Stromal cell of bone marrow (primary cell): ENCODE measurements at regions not wholly inside any gene's neighbourhood (a gene's known extent, or its start where the extent isn't known, plus 50 kb on each side); places are given as distances from the start of the nearest gene placed in this dataset.
"Not testable (repeated sequence)": the region's sequence is repeated elsewhere in the genome, so short reads cannot be mapped to it uniquely, and the experiment has no call there.

Source experiments
- DNase-seq: peaks from one replicate; pipeline ENCODE4 v3.0.0-alpha.2; 2012; ENCODE audit warnings: low read depth

GRCh38 chr1:209109001-209109785, 474.3 kb upstream of the CAMK1G start:
- no peak for DNase-seq

- DNase-seq, result no peak
These were observed 470.0 kb upstream of the CAMK1G start for GRCh38 chr1:209113521-209113920.

- DNase-seq, result no peak
These were observed 466.8 kb upstream of the CAMK1G start for GRCh38 chr1:209116705-209117104.

GRCh38 chr1:209123601-209124000, 459.9 kb upstream of the CAMK1G start:
- no peak for DNase-seq

DNA sequence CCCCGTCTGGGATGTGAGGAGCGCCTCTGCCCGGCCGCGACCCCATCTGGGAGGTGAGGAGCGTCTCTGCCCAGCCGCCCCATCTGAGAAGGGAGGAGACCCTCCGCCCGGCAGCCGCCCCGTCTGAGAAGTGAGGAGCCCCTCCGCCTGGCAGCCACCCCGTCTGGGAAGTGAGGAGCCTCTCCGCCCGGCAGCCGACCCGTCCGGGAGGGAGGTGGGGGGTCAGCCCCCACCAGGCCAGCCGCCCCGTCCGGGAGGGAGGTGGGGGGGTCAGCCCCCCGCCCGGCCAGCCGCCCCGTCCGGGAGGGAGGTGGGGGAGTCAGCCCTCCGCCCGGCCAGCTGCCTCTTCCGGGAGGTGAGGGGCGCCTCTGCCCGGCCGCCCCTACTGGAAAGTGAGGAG, 454.4 kb upstream of the CAMK1G start:
- not testable (repeated sequence) for DNase-seq

DNA sequence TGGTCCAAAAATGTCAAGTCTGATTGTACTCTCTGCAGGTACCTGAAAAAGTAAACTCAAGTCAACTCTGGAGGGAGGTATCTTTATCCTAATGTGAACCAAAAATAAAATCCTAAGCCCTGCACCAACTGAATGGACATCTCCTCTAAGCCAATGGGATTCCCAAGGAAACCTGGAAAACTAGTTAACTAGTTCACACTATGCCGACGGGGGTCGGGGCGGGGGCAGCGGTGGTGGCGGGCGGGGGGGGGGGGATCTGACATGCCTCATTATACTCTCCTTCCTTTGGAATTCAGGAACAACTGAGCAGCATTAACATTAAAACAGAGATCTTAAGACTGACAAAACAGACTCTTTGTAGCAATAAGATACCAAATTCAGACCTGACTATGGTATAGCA, 452.6 kb upstream of the CAMK1G start:
- DNase-seq, result no peak

GRCh38 chr1:209132736-209133467, 450.6 kb upstream of the CAMK1G start:
- no peak for DNase-seq

GRCh38 chr1:209134001-209134400, 449.5 kb upstream of the CAMK1G start:
- no peak for DNase-seq

GRCh38 chr1:209143916-209144315, 439.6 kb upstream of the CAMK1G start:
- DNase-seq, result no peak

DNA sequence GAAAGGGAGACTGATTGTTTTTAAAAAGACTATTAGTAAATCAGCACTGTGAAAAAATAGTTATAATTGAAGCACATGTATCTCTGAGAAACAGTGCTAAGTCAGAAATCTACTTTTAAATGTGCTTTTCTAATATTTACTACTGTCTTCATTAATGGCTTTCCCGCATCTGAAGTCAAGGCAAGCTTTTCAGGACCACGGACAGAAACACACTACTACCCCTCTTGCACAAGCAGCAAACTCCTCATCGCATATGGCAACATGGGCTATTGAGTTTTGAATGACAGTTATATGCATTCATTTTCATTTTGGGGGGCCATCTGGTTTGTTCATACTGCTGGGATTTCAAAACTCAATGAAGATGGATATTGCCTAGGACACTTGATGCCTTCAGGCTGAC, 433.4 kb upstream of the CAMK1G start:
- peak; percentile 12 for DNase-seq

GRCh38 chr1:209153411-209153810, 430.1 kb upstream of the CAMK1G start:
- DNase-seq, result no peak

DNA sequence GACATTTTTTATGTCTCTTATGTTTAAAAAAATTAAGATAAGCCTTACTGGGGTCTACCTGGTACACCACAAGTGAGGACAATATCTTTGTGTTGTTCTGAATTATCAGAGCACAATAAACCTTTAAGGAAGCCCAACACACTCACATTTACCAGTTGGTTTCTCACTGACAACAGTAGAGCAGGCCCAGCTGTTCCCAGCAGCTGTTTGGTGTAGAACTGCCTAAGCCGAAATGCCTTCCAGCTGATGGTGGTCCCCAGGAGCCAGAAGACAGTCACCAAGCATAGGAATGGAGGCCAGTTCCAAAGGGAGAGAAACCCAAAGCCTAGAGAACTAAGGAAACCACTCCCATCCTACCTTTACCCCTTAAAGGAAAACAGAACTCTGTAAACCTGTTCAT, 428.6 kb upstream of the CAMK1G start:
- no peak for DNase-seq

- no peak for DNase-seq
These were observed 428.0 kb upstream of the CAMK1G start for GRCh38 chr1:209155546-209155945.

DNA sequence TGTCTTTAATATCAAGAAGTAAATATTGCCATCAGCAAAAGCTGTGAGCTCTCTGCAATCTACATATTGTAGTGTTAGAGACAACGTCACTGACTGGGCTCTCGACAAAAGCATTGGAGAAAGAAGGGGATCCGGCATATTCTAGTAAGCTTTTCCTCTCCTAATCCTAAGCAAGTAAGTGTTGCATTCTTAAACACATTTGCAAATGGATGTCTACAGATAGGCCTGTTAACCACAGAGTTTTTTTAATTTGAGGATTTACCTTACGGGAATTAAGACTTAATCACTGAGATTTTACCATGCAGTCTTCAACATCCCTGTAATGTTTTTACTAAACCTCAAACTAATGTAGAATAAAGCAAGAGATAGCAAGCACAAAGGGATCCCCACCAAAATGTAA, 426.5 kb upstream of the CAMK1G start:
- no peak for DNase-seq

DNA sequence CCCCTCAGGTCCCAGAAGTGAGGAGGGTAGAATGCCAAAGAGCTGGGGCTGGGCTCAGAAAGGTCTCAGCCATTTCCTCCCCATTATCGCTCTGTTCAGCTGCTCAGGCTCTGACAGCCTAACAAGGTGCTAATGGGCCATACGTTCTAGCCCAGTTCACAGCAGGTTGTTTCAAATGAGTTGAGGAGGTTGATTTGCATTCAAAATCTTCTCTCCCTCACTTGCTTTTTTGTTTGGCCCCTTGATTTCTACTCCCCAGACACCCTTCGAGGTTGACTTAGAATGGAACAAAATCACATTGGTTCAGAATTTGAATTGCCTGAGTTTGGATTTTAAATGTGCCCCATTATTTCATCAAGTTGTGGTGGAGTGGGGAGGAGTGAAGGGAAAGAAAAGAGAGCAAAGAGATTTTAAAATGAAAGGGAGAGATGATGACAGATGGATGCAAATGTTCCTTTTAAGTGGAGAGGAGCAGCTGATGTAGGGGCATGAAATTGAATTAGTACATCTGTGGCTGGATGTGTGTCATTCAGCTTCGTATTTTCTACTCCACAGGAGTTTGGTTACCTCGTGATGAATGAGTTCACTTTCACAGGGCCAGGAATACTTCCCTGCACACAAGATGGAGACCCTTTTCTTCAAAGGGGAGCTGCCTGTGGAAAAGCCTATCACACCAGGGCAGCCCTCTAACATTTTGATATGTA, 425.8 kb upstream of the CAMK1G start:
- no peak for DNase-seq

DNA sequence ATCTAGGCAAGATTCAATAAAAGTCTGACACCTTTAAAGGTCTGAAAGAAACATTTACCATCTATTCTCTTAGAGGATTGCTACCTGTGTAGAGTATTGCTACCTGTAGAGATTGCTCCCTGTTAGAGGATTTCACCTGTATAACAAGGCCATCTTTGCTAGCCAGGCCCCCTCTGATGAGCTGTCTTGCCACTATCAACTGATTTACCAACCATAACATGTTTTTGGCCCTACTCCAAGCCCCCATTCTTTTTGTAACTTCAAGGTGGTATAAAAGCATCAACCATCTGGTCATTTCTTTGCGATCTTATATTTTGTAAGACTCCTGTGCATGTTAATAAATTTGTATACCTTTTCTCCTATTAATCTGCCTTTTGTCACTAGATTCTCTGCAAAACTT, 424.7 kb upstream of the CAMK1G start:
- DNase-seq, result no peak

DNA sequence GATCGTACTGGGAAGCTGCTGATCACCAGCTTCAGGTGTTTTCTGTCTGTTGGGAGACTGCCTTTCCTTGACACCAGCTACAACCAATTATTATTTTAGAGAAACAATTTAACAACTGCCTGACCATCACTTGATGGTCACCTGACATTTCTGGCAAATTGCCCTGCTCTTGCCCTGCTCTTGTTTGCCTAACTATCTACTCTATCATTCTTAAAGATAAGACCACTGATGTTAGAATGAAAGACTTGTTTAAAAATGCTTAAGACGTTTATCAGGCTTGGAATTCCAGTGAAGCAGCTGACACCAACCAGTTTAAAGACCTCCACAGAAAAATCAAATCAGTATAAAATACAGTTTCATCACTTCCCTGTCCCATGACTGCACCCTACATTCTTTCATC, 423.3 kb upstream of the CAMK1G start:
- DNase-seq, result no peak

GRCh38 chr1:209162651-209163050, 420.9 kb upstream of the CAMK1G start:
- DNase-seq, result peak; percentile 13

DNA sequence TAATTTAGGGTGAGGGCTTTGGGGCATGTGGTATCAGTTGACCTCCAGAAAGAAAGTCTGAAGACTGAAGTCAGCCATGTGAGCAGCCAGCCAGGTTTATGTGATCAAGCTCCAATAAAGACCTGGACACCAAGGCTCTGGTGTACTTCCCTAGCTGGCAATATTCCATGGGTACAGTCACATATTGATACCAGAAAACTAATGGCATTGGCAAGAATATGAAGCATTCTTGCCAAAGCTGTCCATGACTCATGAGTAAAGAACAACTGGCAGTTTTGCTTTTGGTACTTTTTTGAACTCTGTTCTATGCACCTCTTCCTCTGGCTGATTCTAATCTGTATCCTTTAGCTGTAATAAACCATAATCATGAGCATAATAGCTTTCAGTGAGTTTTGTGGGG, 415.3 kb upstream of the CAMK1G start:
- peak; percentile 42 for DNase-seq

DNA sequence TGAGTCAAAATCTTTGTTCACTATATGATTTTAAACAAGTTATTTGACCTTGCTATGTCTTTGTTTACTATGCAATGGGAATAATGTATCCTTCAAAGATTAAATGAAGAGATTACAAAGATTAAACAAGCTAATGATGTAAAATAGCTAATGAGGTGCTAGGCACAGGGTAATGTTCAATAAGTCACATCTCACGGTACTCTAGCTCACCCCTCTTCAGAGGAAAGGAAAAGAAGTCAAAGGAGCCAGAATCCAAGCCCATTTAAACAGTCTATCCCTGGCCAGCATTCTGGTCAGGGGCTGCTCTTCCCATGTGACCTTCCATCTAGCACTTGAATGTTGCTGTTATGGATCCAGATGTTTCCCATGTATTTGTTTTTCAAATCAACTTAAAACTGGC, 412.4 kb upstream of the CAMK1G start:
- DNase-seq, result no peak

DNA sequence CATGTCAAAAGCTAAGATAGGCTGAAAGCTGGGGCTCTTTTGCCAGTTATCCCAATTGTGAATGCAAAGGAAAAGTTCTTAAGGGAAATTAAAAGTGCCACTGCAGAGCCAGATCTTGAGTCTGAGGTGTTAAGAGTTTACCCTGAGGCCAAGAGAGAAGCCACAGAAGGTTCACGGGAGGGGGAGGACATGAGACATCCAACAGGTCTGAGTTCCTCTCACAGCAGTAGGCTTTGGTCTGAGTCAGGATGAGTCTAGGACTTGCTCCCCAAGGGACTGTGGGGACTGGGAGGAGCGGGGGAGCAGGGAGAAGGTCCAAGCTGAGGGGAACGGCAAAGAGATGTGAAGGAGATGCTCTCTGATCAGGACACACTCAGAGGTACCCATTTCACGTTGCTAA, 411.2 kb upstream of the CAMK1G start:
- DNase-seq, result no peak

GRCh38 chr1:209172792-209173542, 410.5 kb upstream of the CAMK1G start:
- DNase-seq, result not testable (repeated sequence)
